Mesendoderm (in vitro differentiated cells): ENCODE measurements at regions not wholly inside any gene's neighbourhood (a gene's known extent, or its start where the extent isn't known, plus 50 kb on each side); places are given as distances from the start of the nearest gene placed in this dataset.

ENCODE experiments used
- DNase-seq: peaks from one replicate; pipeline ENCODE4 v3.0.0; 2013
- H2AK5ac ChIP-seq: 2 replicates; pipeline ENCODE4 v1.6.1; 2013; ENCODE audit warnings: low read length, inconsistent platforms
- H2BK120ac ChIP-seq: 2 replicates; pipeline ENCODE4 v1.6.1; 2013; ENCODE audit warnings: low read depth, mild to moderate bottlenecking, low read length, moderate library complexity, mixed read lengths
- H2BK15ac ChIP-seq: replicated peaks from 2 replicates; pipeline ENCODE4 v1.6.1; 2013; ENCODE audit warnings: low read depth, mild to moderate bottlenecking, moderate library complexity
- H2BK5ac ChIP-seq: 2 replicates; pipeline ENCODE4 v1.6.1; 2013; ENCODE audit warnings: low read length, inconsistent platforms
- H3K18ac ChIP-seq: 2 replicates; pipeline ENCODE4 v1.6.1; 2013; ENCODE audit warnings: mild to moderate bottlenecking, low read length, mixed read lengths
- H3K23ac ChIP-seq: one replicate; pipeline ENCODE4 v1.6.1; 2013; ENCODE audit warnings: low read length
- H3K27ac ChIP-seq: 2 replicates; pipeline ENCODE4 v1.5.1; 2013; ENCODE audit warnings: low read depth, mild to moderate bottlenecking, inconsistent platforms, low read length, moderate library complexity
- H3K27me3 ChIP-seq: 2 replicates; pipeline ENCODE4 v1.6.1; 2013; ENCODE audit warnings: low read length, control low read depth, mild to moderate bottlenecking, inconsistent platforms; ENCODE audit not compliant: insufficient read depth, poor library complexity
- H3K36me3 ChIP-seq: 2 replicates; pipeline ENCODE4 v1.6.1; 2013; ENCODE audit warnings: low read length, inconsistent platforms; ENCODE audit not compliant: control insufficient read depth, insufficient read depth
- H3K4ac ChIP-seq: one replicate; pipeline ENCODE4 v1.6.1; 2013; ENCODE audit warnings: low read depth, mild to moderate bottlenecking, low read length, moderate library complexity
- H3K4me1 ChIP-seq: 2 replicates; pipeline ENCODE4 v1.6.1; 2013; ENCODE audit warnings: low read depth, low read length, inconsistent platforms; ENCODE audit not compliant: control insufficient read depth
- H3K4me2 ChIP-seq: 2 replicates; pipeline ENCODE4 v1.6.1; 2013; ENCODE audit warnings: low read length
- H3K4me3 ChIP-seq: 2 replicates; pipeline ENCODE4 v1.5.1; 2013; ENCODE audit warnings: mild to moderate bottlenecking, low read length
- H3K56ac ChIP-seq: one replicate; pipeline ENCODE4 v1.6.1; 2013; ENCODE audit warnings: low read length
- H3K79me1 ChIP-seq: 2 replicates; pipeline ENCODE4 v1.6.1; 2013; ENCODE audit warnings: low read length, inconsistent platforms
- H3K79me2 ChIP-seq: 2 replicates; pipeline ENCODE4 v1.6.1; 2013; ENCODE audit warnings: mild to moderate bottlenecking, low read length; ENCODE audit not compliant: control insufficient read depth, insufficient read depth
- H3K9ac ChIP-seq: 2 replicates; pipeline ENCODE4 v1.6.1; 2013; ENCODE audit warnings: low read length, inconsistent platforms
- H4K5ac ChIP-seq: one replicate; pipeline ENCODE4 v1.6.1; 2013; ENCODE audit warnings: low read length
- H4K8ac ChIP-seq: one replicate; pipeline ENCODE4 v1.6.1; 2013; ENCODE audit warnings: low read depth, mild to moderate bottlenecking, control low read depth, low read length, moderate library complexity
- WGBS: extraction: QIAGEN DNeasy Blood & Tissue Kit; methylation state at CpG from one replicate; pipeline ENCODE4 v1.1.7; 2013; ENCODE audit warnings: low lambda C conversion rate, missing lambda C conversion rate; ENCODE audit not compliant: insufficient coverage; ENCODE audit errors: extremely low coverage; 5-methylcytosine and 5-hydroxymethylcytosine counted together

- Histone ChIP-seq H2BK5ac (no peak overlapping the region), H3K27me3 (no peaks in the 10 kb centered on the region), H2BK15ac (no peak overlapping the region), H3K4me1 (no peaks in the 10 kb centered on the region), H3K4me3 (no peak overlapping the region), H4K8ac (no peak overlapping the region), H3K79me1 (no peaks in the 10 kb centered on the region), H3K4ac (no peak overlapping the region), H3K9ac (no peak overlapping the region), H3K18ac (no peak overlapping the region), H4K5ac (no peak overlapping the region), H2BK120ac (no peak overlapping the region), H3K56ac (no peak overlapping the region), H3K4me2 (no peak overlapping the region), H3K27ac (no peak overlapping the region), H3K36me3 (no peaks in the 10 kb centered on the region), H2AK5ac (no peak overlapping the region), H3K23ac (no peak overlapping the region), H3K79me2 (no peaks in the 10 kb centered on the region)
- DNase-seq: no peak
- WGBS: no CpG with 5 or more reads among the region's 3 CpGs
Observed at GRCh38 chr13:87923753-87924152, 252.6 kb downstream of the SLITRK5 start.

DNA sequence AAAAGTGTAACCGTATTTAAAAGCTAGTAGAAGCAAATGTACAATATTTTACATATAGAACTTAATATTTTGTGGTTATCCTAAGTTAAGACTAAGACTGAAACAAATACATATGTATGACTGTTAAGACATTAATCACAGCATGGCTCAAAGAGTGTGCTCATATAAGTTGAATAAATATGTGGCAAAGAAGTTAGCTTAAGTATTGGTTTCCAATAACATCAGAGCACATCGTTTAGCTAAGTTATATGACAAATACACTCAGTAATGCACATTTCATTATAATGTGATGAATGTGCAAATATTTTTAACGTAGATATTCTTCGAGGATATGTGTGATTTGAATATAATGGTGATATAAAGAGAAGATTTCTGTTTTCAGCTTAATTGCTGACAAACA is 253.8 kb downstream of the SLITRK5 start:
- no peak overlapping the region for H3K18ac ChIP-seq
- no peak overlapping the region for H3K4me3 ChIP-seq
- no peak overlapping the region for H3K4me2 ChIP-seq
- no peak overlapping the region for H3K9ac ChIP-seq
- no peak overlapping the region for H4K8ac ChIP-seq
- no peak overlapping the region for H3K23ac ChIP-seq
- no peak overlapping the region for H2BK120ac ChIP-seq
- no peak overlapping the region for H4K5ac ChIP-seq
- no peaks in the 10 kb centered on the region for H3K4me1 ChIP-seq
- H3K56ac ChIP-seq: no peak overlapping the region
- DNase-seq: no peak
- H2BK5ac ChIP-seq: no peak overlapping the region
- no peak overlapping the region for H2AK5ac ChIP-seq
- no peak overlapping the region for H2BK15ac ChIP-seq
- H3K27ac ChIP-seq: no peak overlapping the region
- H3K36me3 ChIP-seq: no peaks in the 10 kb centered on the region
- H3K79me2 ChIP-seq: no peaks in the 10 kb centered on the region
- no peak overlapping the region for H3K4ac ChIP-seq
- H3K27me3 ChIP-seq: no peaks in the 10 kb centered on the region
- WGBS: 100% methylated on average over 2 of the region's 4 CpGs
- no peaks in the 10 kb centered on the region for H3K79me1 ChIP-seq

GRCh38 chr13:87940776-87941175 is 269.6 kb downstream of the SLITRK5 start:
- Histone ChIP-seq H3K4ac (no peak overlapping the region), H3K18ac (no peak overlapping the region), H2BK5ac (no peak overlapping the region), H3K23ac (no peak overlapping the region), H3K9ac (no peak overlapping the region), H2AK5ac (no peak overlapping the region), H3K4me1 (no peaks in the 10 kb centered on the region), H4K5ac (no peak overlapping the region), H4K8ac (no peak overlapping the region), H3K27me3 (no peaks in the 10 kb centered on the region), H3K27ac (no peak overlapping the region), H3K36me3 (no peaks in the 10 kb centered on the region), H3K4me3 (no peak overlapping the region), H2BK15ac (no peak overlapping the region), H3K56ac (no peak overlapping the region), H3K79me1 (no peaks in the 10 kb centered on the region), H2BK120ac (no peak overlapping the region), H3K79me2 (no peaks in the 10 kb centered on the region), H3K4me2 (no peak overlapping the region)
- no peak for DNase-seq
- WGBS: no CpG with 5 or more reads among the region's 1 CpG

DNA sequence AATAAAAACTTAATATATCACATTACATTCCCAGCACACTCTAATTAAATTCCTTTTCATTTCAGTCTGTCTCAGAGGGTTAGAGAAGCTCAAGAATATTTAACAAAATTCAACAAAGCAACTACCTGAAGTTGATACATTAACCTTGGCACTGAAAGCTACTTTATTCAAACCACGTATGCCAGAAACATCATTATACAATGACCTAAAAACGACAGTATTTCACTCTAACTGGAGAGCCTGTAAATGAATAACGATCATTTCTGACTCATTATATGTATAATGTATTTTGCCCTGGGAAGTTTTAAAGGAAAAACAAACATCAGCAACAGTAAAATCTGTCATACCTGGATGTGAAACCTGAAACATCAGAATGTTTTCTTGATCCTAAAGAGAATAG is 270.1 kb downstream of the SLITRK5 start:
- H3K79me1 ChIP-seq: no peaks in the 10 kb centered on the region
- no peak overlapping the region for H2BK120ac ChIP-seq
- no peak overlapping the region for H3K4ac ChIP-seq
- H3K4me1 ChIP-seq: no peaks in the 10 kb centered on the region
- no peaks in the 10 kb centered on the region for H3K36me3 ChIP-seq
- no peak overlapping the region for H3K18ac ChIP-seq
- H2BK5ac ChIP-seq: no peak overlapping the region
- H2BK15ac ChIP-seq: no peak overlapping the region
- H3K23ac ChIP-seq: no peak overlapping the region
- WGBS: no CpG with 5 or more reads among the region's 3 CpGs
- no peak overlapping the region for H4K5ac ChIP-seq
- no peak overlapping the region for H3K27ac ChIP-seq
- no peaks in the 10 kb centered on the region for H3K27me3 ChIP-seq
- H4K8ac ChIP-seq: no peak overlapping the region
- no peaks in the 10 kb centered on the region for H3K79me2 ChIP-seq
- H2AK5ac ChIP-seq: no peak overlapping the region
- no peak for DNase-seq
- no peak overlapping the region for H3K56ac ChIP-seq
- no peak overlapping the region for H3K9ac ChIP-seq
- H3K4me3 ChIP-seq: no peak overlapping the region
- H3K4me2 ChIP-seq: no peak overlapping the region

DNA sequence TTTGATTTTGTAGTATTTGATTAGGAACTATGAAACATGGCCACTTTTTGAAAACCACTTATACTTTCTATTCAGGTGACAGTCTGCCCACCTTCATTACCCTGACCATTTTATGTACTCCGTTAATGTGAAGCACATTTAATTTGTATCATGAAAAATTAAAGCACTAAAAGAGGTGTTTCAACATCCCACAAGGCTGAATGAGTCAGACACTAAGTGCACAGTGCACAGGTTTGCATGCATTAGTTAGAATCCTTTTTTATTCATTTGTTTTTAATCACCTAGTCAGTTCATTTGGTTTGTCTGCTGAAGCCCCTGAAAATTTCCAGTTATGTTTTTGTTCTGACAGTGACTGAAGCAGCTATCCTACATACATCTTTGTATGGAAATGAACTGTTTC is 271.0 kb downstream of the SLITRK5 start:
- Histone ChIP-seq H2AK5ac (no peak overlapping the region), H3K18ac (no peak overlapping the region), H4K8ac (no peak overlapping the region), H3K56ac (no peak overlapping the region), H2BK5ac (no peak overlapping the region), H4K5ac (no peak overlapping the region), H3K23ac (no peak overlapping the region), H3K4me2 (no peak overlapping the region), H3K79me2 (no peaks in the 10 kb centered on the region), H3K36me3 (no peaks in the 10 kb centered on the region), H3K27ac (no peak overlapping the region), H3K4ac (no peak overlapping the region), H3K79me1 (no peaks in the 10 kb centered on the region), H3K4me1 (no peaks in the 10 kb centered on the region), H3K4me3 (no peak overlapping the region), H2BK120ac (no peak overlapping the region), H3K9ac (no peak overlapping the region), H2BK15ac (no peak overlapping the region), H3K27me3 (no peaks in the 10 kb centered on the region)
- no peak for DNase-seq
- WGBS: no CpG with 5 or more reads among the region's 1 CpG

- Histone ChIP-seq H3K18ac (no peak overlapping the region), H3K4me2 (no peak overlapping the region)
- no peak for DNase-seq
Observed at GRCh38 chr13:87944038-87944437, 272.9 kb downstream of the SLITRK5 start.

More at GRCh38 chr13:87944038-87944437, 272.9 kb downstream of the SLITRK5 start:
- H3K27me3 ChIP-seq: no peaks in the 10 kb centered on the region
- no peak overlapping the region for H2BK120ac ChIP-seq
- H3K4me1 ChIP-seq: no peaks in the 10 kb centered on the region
- no peak overlapping the region for H3K23ac ChIP-seq
- H2BK15ac ChIP-seq: no peak overlapping the region
- no CpG with 5 or more reads among the region's 1 CpG for WGBS
- H3K56ac ChIP-seq: no peak overlapping the region
- H3K36me3 ChIP-seq: no peaks in the 10 kb centered on the region
- no peak overlapping the region for H3K4me3 ChIP-seq
- no peak overlapping the region for H2BK5ac ChIP-seq
- no peak overlapping the region for H3K27ac ChIP-seq
- no peak overlapping the region for H4K8ac ChIP-seq
- no peak overlapping the region for H3K9ac ChIP-seq
- H2AK5ac ChIP-seq: no peak overlapping the region
- no peak overlapping the region for H3K4ac ChIP-seq
- no peak overlapping the region for H4K5ac ChIP-seq
- H3K79me1 ChIP-seq: no peaks in the 10 kb centered on the region
- H3K79me2 ChIP-seq: no peaks in the 10 kb centered on the region
